Neuron (in vitro differentiated cells): ENCODE measurements at regions not wholly inside any gene's neighbourhood (a gene's known extent, or its start where the extent isn't known, plus 50 kb on each side); places are given as distances from the start of the nearest gene placed in this dataset.

Source experiments
- H2AFZ ChIP-seq: one replicate; pipeline ENCODE4 v1.6.1; 2013; ENCODE audit warnings: low read depth, mild to moderate bottlenecking, inconsistent platforms, low read length, moderate library complexity
- H3K27me3 ChIP-seq: one replicate; pipeline ENCODE4 v1.6.1; 2013; ENCODE audit warnings: low read length; ENCODE audit not compliant: insufficient read depth
- H3K36me3 ChIP-seq: one replicate; pipeline ENCODE4 v1.6.1; 2013; ENCODE audit warnings: low read length; ENCODE audit not compliant: insufficient read depth
- H3K4me1 ChIP-seq: one replicate; pipeline ENCODE4 v1.6.1; 2013; ENCODE audit warnings: low read length; ENCODE audit not compliant: insufficient read depth
- H3K4me3 ChIP-seq: 2 replicates; pipeline ENCODE4 v1.5.1; 2013; ENCODE audit warnings: mild to moderate bottlenecking, low read length, moderate library complexity
- H3K9me3 ChIP-seq: one replicate; pipeline ENCODE4 v1.6.1; 2013; ENCODE audit warnings: low read length

DNA sequence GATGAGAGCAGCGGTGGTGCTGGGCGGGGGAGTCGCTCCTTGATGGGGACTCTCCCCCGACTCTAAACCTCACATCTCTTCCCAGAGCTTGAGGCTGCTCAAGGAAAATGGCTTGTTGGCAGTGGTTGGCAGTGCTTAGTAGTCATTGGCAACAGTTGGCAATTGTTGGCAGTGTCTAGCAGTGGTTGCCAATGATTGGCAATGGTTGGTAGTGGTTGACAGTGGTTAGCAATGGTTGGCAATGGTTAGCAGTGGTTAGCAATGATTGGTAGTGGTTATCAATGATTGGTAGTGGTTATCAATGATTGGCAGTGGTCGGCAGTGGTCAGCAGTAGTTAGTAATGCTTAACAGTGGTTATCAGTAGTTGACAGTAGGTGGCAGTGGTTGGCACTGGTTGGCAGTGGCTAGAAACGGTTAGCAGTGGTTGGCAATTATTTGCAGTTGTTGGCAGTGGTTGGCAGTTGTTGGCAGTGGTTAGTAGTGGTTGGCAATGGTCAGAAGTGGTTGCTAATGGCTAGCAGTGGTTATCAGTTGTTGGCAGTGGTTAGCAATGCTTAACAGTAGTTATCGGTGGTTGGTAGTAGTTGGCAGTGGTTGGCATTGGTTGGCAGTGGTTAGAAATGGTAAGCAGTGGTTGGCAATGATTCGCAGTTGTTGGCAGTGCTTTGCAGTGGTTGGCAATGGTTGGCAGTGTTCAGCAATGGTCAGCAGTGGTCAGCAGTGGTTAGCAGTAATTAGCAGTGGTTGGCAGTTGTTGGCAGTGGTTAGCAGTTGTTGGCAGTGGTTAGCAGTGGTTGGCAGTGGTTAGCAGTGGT is 85.4 kb upstream of the OTOS start:
- no peaks in the 10 kb centered on the region for H3K4me1 ChIP-seq
- H3K36me3 ChIP-seq = no peaks in the 10 kb centered on the region
- H3K9me3 ChIP-seq = peaks cover 2% of the 10 kb centered on the region
- H3K27me3 ChIP-seq = no peaks in the 10 kb centered on the region
- H2AFZ ChIP-seq = no peak overlapping the region
- H3K4me3 ChIP-seq = no peak overlapping the region

DNA sequence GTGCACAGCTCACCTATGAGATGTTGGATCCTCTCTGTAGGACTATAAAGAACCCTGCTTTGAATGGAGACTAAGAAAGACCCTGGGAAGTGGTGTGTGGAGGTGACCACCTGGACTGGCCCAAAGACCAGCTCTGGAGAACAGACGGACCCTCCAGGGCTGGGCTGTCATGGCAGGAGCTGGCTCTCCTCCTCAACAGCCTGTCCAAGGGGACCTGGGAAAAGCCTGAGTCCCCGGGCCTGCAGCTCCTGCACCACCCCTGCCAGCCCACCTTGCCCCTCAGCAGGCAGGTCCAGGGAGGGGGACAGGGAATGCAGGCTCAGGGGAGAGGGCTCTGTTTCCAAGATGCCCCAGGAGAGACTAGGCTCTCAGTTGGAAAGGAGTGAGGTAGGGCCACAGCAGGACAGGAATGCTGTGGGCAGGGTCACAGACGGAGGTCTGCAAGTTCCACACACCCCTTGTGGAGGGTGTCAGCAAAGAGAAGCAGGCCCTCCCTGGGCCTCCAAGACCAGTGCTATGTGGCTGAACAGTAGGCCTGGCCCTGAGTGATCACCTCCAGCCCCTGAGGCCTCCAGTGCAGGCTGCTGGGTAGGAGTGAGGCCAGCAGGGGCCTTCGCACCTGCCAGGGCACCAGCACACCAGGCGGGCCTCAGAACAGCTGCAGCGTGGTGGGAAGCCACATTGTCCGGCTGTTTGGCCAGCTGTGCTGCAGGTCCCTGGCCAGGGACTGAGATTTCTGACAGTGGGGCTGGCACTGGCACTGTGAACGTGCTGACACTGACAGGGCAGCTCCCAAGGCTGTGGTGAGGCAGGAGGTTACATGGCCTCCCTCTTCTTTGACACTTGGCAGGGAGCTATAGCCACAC is 86.4 kb upstream of the OTOS start:
- Histone ChIP-seq H3K4me1 (no peaks in the 10 kb centered on the region), H3K9me3 (peaks cover 2% of the 10 kb centered on the region), H3K4me3 (no peak overlapping the region), H3K27me3 (no peaks in the 10 kb centered on the region), H3K36me3 (no peaks in the 10 kb centered on the region), H2AFZ (no peak overlapping the region)

DNA sequence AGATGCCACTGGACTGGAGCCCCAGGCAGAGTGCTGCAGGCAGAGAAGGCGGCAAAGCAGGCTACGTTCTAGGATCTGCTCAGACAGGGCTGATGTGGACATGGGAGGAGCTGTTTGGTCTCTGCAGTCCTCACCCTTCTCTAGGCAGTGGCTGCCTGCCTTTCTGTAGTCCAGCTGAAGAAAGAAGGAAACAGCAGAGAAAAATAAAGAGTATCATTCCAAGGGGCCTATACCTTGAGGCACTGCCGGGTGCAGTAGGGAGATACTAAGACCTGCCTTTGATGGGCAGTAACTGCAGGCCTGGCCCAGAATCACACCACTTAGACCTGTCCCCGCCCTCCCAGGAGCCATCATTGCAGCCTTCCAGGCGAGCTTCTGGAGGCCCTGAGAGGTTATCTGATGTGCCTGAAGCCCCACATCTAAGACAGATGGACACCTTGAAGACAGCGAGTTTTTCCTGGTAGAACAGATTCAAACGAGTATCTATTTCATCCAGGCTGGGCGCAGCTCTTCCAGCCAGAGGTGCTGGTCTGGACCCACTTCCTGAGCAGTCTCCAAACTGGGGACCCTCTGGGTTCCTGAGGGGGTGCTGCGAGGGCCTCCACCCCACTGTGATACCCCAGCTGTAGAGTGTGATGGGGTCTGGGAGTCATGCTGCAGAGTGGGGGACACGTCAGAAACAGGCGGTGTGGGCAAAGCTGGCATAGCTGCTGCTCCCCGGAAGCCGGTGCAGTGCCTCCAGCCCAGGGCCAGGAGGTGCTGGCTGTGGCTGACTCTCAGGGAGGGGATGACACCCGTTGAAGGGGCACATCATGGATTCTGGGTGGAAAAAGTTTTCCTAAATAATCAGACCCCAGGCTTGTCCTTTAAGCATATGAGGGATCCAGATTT is 87.3 kb upstream of the OTOS start:
- peaks cover 2% of the 10 kb centered on the region for H3K9me3 ChIP-seq
- H3K4me1 ChIP-seq = no peaks in the 10 kb centered on the region
- H3K36me3 ChIP-seq = no peaks in the 10 kb centered on the region
- no peak overlapping the region for H3K4me3 ChIP-seq
- H2AFZ ChIP-seq = no peak overlapping the region
- H3K27me3 ChIP-seq = no peaks in the 10 kb centered on the region

- no peaks in the 10 kb centered on the region for H3K4me1 ChIP-seq
- no peaks in the 10 kb centered on the region for H3K36me3 ChIP-seq
- H3K9me3 ChIP-seq = peaks cover 2% of the 10 kb centered on the region
- no peak overlapping the region for H3K4me3 ChIP-seq
- no peak overlapping the region for H2AFZ ChIP-seq
- no peaks in the 10 kb centered on the region for H3K27me3 ChIP-seq
These were observed 88.5 kb upstream of the OTOS start for GRCh38 chr2:240229005-240229404.

GRCh38 chr2:240229603-240230235 is 89.3 kb upstream of the OTOS start:
- H3K4me1 ChIP-seq = no peaks in the 10 kb centered on the region
- H3K36me3 ChIP-seq = no peaks in the 10 kb centered on the region
- no peak overlapping the region for H3K4me3 ChIP-seq
- peaks cover 2% of the 10 kb centered on the region for H3K9me3 ChIP-seq
- no peak overlapping the region for H2AFZ ChIP-seq
- H3K27me3 ChIP-seq = peaks cover 2% of the 10 kb centered on the region

DNA sequence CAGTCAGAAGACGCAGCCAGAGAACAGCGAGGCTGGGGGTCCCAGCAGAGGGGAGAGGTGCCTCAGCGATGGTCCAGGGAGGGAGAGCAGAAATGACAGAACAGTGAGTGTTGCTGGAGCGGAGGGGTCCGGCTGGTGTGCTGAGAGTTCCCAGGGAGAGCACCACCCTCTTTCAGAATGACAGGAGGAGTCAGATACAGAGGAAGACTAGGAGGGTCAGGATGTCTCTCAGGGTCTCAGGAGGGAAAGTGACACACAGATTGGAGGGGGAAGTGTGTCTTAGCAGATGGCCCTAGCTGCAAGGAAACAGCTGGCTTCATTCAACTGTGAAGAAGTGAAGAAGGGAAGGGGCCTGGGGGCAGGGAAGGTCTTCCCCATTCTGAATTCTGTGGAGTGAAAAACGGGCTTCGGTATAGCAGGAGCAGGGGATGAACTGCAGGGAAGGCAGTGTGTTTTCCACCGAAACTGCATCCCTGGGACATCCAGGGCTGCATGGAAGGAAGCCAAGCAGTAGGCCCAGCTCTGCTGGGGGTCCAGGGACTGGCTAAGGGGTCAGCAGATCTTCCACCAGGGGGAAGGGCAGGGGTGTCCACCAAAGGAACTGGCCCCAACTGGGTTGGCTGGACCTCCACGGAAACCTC is 90.0 kb upstream of the OTOS start:
- no peak overlapping the region for H3K4me3 ChIP-seq
- peaks cover 2% of the 10 kb centered on the region for H3K9me3 ChIP-seq
- no peaks in the 10 kb centered on the region for H3K4me1 ChIP-seq
- H2AFZ ChIP-seq = no peak overlapping the region
- no peaks in the 10 kb centered on the region for H3K36me3 ChIP-seq
- H3K27me3 ChIP-seq = peaks cover 4% of the 10 kb centered on the region

DNA sequence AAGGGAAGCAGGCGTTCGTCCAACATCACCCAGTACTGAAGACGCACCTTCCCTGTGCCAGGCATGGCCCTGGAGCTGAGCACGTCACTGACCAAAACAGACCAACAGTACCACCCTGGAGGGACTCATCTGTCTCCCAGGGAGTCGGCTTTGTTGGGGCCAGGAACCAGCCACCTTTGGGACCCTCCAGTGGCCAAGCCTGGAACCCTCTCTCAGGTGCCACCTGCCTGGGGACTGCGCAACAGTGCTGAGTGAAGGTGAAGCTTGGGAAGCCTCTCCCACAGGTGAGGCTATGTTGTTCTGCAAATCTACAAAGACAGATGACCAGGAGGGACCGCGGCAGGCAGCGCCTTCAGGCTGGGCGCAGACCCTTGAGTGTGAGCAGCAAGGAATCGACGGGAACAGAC is 91.4 kb upstream of the OTOS start:
- H3K4me3 ChIP-seq = no peak overlapping the region
- peaks cover 8% of the 10 kb centered on the region for H3K27me3 ChIP-seq
- H3K4me1 ChIP-seq = peaks cover 5% of the 10 kb centered on the region
- no peak overlapping the region for H2AFZ ChIP-seq
- peaks cover 2% of the 10 kb centered on the region for H3K9me3 ChIP-seq
- no peaks in the 10 kb centered on the region for H3K36me3 ChIP-seq

DNA sequence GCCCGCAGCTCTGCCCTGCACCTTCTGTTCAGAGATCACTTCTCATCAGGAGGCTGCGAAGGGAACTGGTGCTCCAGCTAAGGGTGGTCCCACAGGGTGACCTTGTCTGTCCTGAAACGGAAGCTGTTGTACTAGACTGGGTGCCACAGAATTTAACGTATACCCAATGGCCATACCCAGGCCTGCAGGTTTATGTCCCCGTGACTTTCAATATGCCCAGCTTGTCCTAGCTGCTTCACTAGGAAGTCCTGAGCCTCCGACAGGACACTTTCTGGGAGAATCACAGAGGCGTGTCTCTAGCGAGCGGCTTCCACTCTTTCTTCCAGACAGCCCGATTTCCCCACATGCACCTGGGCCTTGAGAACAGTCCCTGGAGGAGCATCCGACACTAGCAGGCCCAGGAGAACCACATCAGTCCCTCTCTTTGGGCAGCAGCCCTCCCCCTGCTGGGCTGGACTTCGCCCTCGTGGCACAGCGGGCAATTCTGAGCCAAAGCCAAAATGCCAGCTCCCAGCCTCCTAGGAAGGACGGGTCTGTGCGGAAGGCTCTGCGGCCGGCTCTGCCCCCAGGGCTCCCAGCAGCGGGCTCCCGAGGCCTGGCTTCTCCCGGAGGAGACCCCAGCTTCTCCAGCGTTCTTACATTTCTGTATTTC is 91.9 kb upstream of the OTOS start:
- Histone ChIP-seq H3K4me3 (no peak overlapping the region), H3K27me3 (peaks cover 8% of the 10 kb centered on the region), H3K36me3 (no peaks in the 10 kb centered on the region), H3K4me1 (peaks cover 5% of the 10 kb centered on the region), H3K9me3 (peaks cover 2% of the 10 kb centered on the region), H2AFZ (no peak overlapping the region)

GRCh38 chr2:240232961-240233884 is 92.8 kb upstream of the OTOS start:
- H3K27me3 ChIP-seq = peaks cover 8% of the 10 kb centered on the region
- H3K36me3 ChIP-seq = no peaks in the 10 kb centered on the region
- no peak overlapping the region for H3K4me3 ChIP-seq
- H2AFZ ChIP-seq = no peak overlapping the region
- peaks cover 5% of the 10 kb centered on the region for H3K4me1 ChIP-seq
- H3K9me3 ChIP-seq = peaks cover 2% of the 10 kb centered on the region

DNA sequence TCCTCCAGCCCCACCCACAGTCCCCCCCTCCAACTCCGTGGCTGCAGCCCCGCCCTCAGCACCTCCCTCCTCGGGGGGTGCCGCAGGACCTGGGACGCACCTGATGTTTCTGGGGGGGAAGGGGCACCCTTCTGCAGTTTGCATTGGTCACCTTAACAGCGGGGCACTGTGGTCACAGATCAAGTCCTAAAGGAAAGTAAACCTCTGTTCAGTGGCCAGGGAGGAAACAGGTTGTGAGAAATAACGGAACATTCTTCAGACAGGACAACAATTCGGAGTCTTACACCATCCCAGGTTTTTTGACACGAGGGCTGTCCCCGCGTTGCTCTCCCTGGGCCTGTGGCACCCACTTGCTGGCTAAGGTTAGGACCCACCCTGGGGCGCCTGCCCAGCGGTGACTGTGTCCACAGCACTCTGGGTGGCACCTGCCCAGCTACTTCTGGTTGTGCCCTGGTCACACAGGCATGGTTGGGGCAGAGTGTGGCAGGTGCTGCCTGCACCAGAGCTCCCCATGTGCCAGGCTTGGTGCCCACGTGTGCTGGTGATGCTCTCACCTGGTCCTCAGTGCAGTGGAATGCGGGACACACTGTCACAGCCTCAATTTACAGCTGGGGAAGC is 93.5 kb upstream of the OTOS start:
- H3K9me3 ChIP-seq = peaks cover 2% of the 10 kb centered on the region
- H3K27me3 ChIP-seq = peaks cover 8% of the 10 kb centered on the region
- H3K4me1 ChIP-seq = peaks cover 5% of the 10 kb centered on the region
- H3K4me3 ChIP-seq = no peak overlapping the region
- no peaks in the 10 kb centered on the region for H3K36me3 ChIP-seq
- H2AFZ ChIP-seq = no peak overlapping the region

DNA sequence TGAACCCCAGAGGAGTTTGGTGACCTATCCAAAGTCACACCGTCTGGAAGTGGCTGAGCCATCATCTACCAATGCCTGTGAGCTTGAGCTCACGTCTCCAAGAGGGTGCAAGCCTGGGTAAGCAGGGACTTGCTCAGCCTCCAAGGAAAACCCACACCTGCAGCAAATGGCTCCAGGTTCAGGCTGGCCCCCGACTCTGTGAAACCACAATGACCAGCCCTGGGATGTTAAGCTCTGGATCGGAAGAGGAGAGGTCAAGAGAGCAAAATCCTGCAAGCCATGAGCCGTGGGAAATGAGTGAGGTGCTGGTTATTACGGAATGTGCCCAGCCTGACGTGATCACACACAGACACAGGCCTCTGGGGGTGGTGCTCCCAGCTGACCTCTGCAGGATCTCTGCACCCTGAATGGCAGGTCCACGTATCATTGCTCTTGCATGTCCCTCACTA is 94.1 kb upstream of the OTOS start:
- H3K9me3 ChIP-seq = peaks cover under 1% of the 10 kb centered on the region
- peaks cover 5% of the 10 kb centered on the region for H3K4me1 ChIP-seq
- no peak overlapping the region for H3K4me3 ChIP-seq
- peaks cover 8% of the 10 kb centered on the region for H3K27me3 ChIP-seq
- no peak overlapping the region for H2AFZ ChIP-seq
- H3K36me3 ChIP-seq = no peaks in the 10 kb centered on the region
